HCT116 (cell line): ENCODE measurements at regions not wholly inside any gene's neighbourhood (a gene's known extent, or its start where the extent isn't known, plus 50 kb on each side); places are given as distances from the start of the nearest gene placed in this dataset.

Source experiments
- ATAC-seq: fragments of 200-7000 bp; cut with Tn5 transposase; 2 replicates; pipeline ENCODE4 v1.9.1; 2020; ENCODE audit warnings: mild to moderate bottlenecking, moderate library complexity
- BruUV-seq: library from RNA; stranded (reverse); fragments of 400-500 nt; replicated peaks from 2 replicates; lab custom pipeline; 2021; lab: Mats Ljungman, UMichigan
- CTCF ChIA-PET: fragments of 300-600 bp; sonication (Branson Sonifier 250); formaldehyde crosslinking; loops from one replicate; lab custom pipeline; 2021; ENCODE audit warnings: antibody characterized with exemption; lab: Charles Lee
- POLR2A ChIA-PET: fragments of 300-600, 350-600 bp; sonication (Branson Sonifier 250); formaldehyde crosslinking; loops from one replicate; lab custom pipeline; 2021; ENCODE audit warnings: antibody characterized with exemption; lab: Charles Lee
- RAD21 ChIA-PET, 2 experiments: fragments of 300-600 bp; sonication (Branson Sonifier 250); formaldehyde crosslinking; loops; one replicate each; lab custom pipeline; 2023; ENCODE audit warnings: low total read pairs in 2 of 2; ENCODE audit not compliant: uncharacterized antibody in 2 of 2, unreplicated experiment in 2 of 2, low non-redundant PET in 1 of 2; lab: Charles Lee
- DNase-seq: peaks from one replicate; pipeline ENCODE4 v3.0.0-alpha.2; 2010; ENCODE audit warnings: low read depth, low spot score
- H2AFZ ChIP-seq: fragments of 200-600 bp; shearing (Covaris generic), sonication (generic); 2 replicates; pipeline ENCODE4 v1.6.1; 2017; ENCODE audit warnings: low read depth, mixed run types, mixed read lengths, antibody characterized with exemption, low read length; ENCODE audit not compliant: poor library complexity, severe bottlenecking
- H3K27ac ChIP-seq: 2 replicates; pipeline ENCODE4 v1.5.1; 2012; ENCODE audit warnings: low read depth, low read length
- H3K27me3 ChIP-seq: fragments of 200-600 bp; sonication (generic); 2 replicates; pipeline ENCODE4 v1.6.1; 2016; ENCODE audit warnings: mixed run types, low read length, mixed read lengths; ENCODE audit not compliant: insufficient read depth
- H3K36me3 ChIP-seq, 2 experiments: fragments of 200-500 bp in 1 of 2; fragments of 200-600 bp in 1 of 2; sonication (Bioruptor generic) in 1 of 2; sonication (generic) in 1 of 2; 2 replicates each; pipeline versions ENCODE4 v1.5.1 to v1.6.1; 2014 to 2016; ENCODE audit warnings: low read length in 2 of 2, inconsistent platforms in 1 of 2, mixed read lengths in 1 of 2, mixed run types in 1 of 2; ENCODE audit not compliant: insufficient read depth in 2 of 2, control insufficient read depth in 1 of 2
- H3K4me1 ChIP-seq, 2 experiments: fragments of 200-600 bp in 1 of 2; sonication (generic) in 1 of 2; 2 replicates each; pipeline versions ENCODE4 v1.5.1 to v1.6.1; 2012 to 2017; ENCODE audit warnings: low read length in 2 of 2, inconsistent platforms in 1 of 2, mild to moderate bottlenecking in 1 of 2, mixed read lengths in 1 of 2, mixed run types in 1 of 2, moderate library complexity in 1 of 2; ENCODE audit not compliant: insufficient read depth in 2 of 2, control insufficient read depth in 1 of 2
- H3K4me2 ChIP-seq: fragments of 200-600 bp; sonication (generic); 2 replicates; pipeline ENCODE4 v1.6.1; 2017; ENCODE audit warnings: mixed run types, low read length, mixed read lengths
- H3K4me3 ChIP-seq, 2 experiments: fragments of 200-600 bp in 1 of 2; sonication (generic) in 1 of 2; replicated peaks in 1 of 2; 2 replicates each; pipeline ENCODE4 v1.5.1; 2011 to 2016; ENCODE audit warnings: low read length in 2 of 2, control low read depth in 1 of 2, low read depth in 1 of 2, mild to moderate bottlenecking in 1 of 2, mixed read lengths in 1 of 2, mixed run types in 1 of 2
- H3K79me2 ChIP-seq: fragments of 200-600 bp; sonication (generic); 2 replicates; pipeline ENCODE4 v1.6.1; 2017; ENCODE audit warnings: mild to moderate bottlenecking, mixed run types, low read length, moderate library complexity, mixed read lengths; ENCODE audit not compliant: insufficient read depth
- H3K9ac ChIP-seq: fragments of 200-600 bp; sonication (generic); 2 replicates; pipeline ENCODE4 v1.6.1; 2016; ENCODE audit warnings: low read length, mixed read lengths
- H3K9me2 ChIP-seq: fragments of 200-600 bp; sonication (generic), shearing (Covaris generic); 2 replicates; pipeline ENCODE4 v1.6.1; 2017; ENCODE audit warnings: mixed run types, mild to moderate bottlenecking, moderate library complexity; ENCODE audit not compliant: insufficient read depth
- H3K9me3 ChIP-seq, 2 experiments: fragments of 200-500 bp in 1 of 2; fragments of 200-600 bp in 1 of 2; sonication (Bioruptor generic) in 1 of 2; sonication (generic) in 1 of 2; 2 replicates each; pipeline ENCODE4 v1.6.1; 2014 to 2017; ENCODE audit warnings: low read length in 2 of 2, mixed read lengths in 2 of 2, inconsistent platforms in 1 of 2, low read depth in 1 of 2, mild to moderate bottlenecking in 1 of 2, mixed run types in 1 of 2, moderate library complexity in 1 of 2; ENCODE audit not compliant: control insufficient read depth in 1 of 2, insufficient read depth in 1 of 2
- H4K20me1 ChIP-seq: fragments of 200-600 bp; sonication (generic), shearing (Covaris generic); 2 replicates; pipeline ENCODE4 v1.6.1; 2017; ENCODE audit warnings: mixed run types, mild to moderate bottlenecking, moderate library complexity; ENCODE audit not compliant: insufficient read depth
- MAX ChIP-seq: IDR thresholded peaks from 2 replicates; pipeline ENCODE4 v1.6.1; 2012
- SRF ChIP-seq: IDR thresholded peaks from 2 replicates; pipeline ENCODE4 v1.6.1; 2012; ENCODE audit warnings: low read depth
- YY1 ChIP-seq: IDR thresholded peaks from 2 replicates; pipeline ENCODE4 v1.6.1; 2011; ENCODE audit warnings: low read length, low read depth, moderate library complexity, mild to moderate bottlenecking; ENCODE audit not compliant: insufficient replicate concordance; ENCODE audit errors: extremely low read depth
- intact Hi-C: fragments of 100-400 bp; cut with micrococcal nuclease; formaldehyde crosslinking; loops from 2 replicates; pipeline ENCODE4 v1.10.0; 2022

GRCh38 chr14:83470466-83470865 is 1936.8 kb upstream of the SEL1L start:
- intact Hi-C loops, result no loop called here
- H3K4me2 ChIP-seq, result no peak overlapping the region
- H3K27me3 ChIP-seq, result no peaks in the 10 kb centered on the region
- CTCF ChIA-PET, result no interaction called here
- H3K27ac ChIP-seq, result no peak overlapping the region
- H3K4me1 ChIP-seq, result no peaks in the 10 kb centered on the region
- H4K20me1 ChIP-seq, result no peaks in the 10 kb centered on the region
- POLR2A ChIA-PET, result no interaction called here
- TF ChIP-seq YY1 (no peak), SRF (no peak)
- H3K9ac ChIP-seq, result no peak overlapping the region
- no peaks in the 10 kb centered on the region for H3K9me2 ChIP-seq
- no peaks in the 10 kb centered on the region for H3K79me2 ChIP-seq
- no peak for DNase-seq
- peaks cover 0 to 19% of the 10 kb centered on the region in 2 experiments; a peak in 3 of 4 replicates for H3K9me3 ChIP-seq
- RAD21 ChIA-PET, result no interaction called here
- BruUV-seq, result no TSS peak
- H3K4me3 ChIP-seq, result no peak overlapping the region
- no peaks in the 10 kb centered on the region for H3K36me3 ChIP-seq
- no peak for ATAC-seq
- no peak overlapping the region for H2AFZ ChIP-seq

GRCh38 chr14:83470959-83471695 is 1937.5 kb upstream of the SEL1L start:
- POLR2A ChIA-PET, result no interaction called here
- ATAC-seq, result no peak
- H3K27ac ChIP-seq, result no peak overlapping the region
- RAD21 ChIA-PET, result no interaction called here
- no peak overlapping the region for H3K4me3 ChIP-seq
- H2AFZ ChIP-seq, result no peak overlapping the region
- intact Hi-C loops, result no loop called here
- CTCF ChIA-PET, result no interaction called here
- H4K20me1 ChIP-seq, result no peaks in the 10 kb centered on the region
- BruUV-seq, result no TSS peak
- H3K36me3 ChIP-seq, result no peaks in the 10 kb centered on the region
- H3K79me2 ChIP-seq, result no peaks in the 10 kb centered on the region
- TF ChIP-seq MAX, result no peak
- no peak overlapping the region for H3K4me2 ChIP-seq
- H3K4me1 ChIP-seq, result no peaks in the 10 kb centered on the region
- no peak for DNase-seq
- H3K9ac ChIP-seq, result no peak overlapping the region
- peaks cover 0 to 16% of the 10 kb centered on the region in 2 experiments; a peak in 3 of 4 replicates for H3K9me3 ChIP-seq
- H3K27me3 ChIP-seq, result no peaks in the 10 kb centered on the region
- H3K9me2 ChIP-seq, result no peaks in the 10 kb centered on the region
